ENCODE measurements at regions not wholly inside any gene's neighbourhood (a gene's known extent, or its start where the extent isn't known, plus 50 kb on each side); places are given as distances from the start of the nearest gene placed in this dataset.
"Not testable (repeated sequence)": the region's sequence is repeated elsewhere in the genome, so short reads cannot be mapped to it uniquely, and the experiment has no call there.

- Histone ChIP-seq H3K27ac (no peak overlapping the region), H3K36me3 (ENCODE audit: insufficient read depth, low read length) (no peaks in the 10 kb centered on the region), H3K4me3 (no peak overlapping the region), H3K9me3 (ENCODE audit: low read depth, low read length) (no peaks in the 10 kb centered on the region), H3K9ac (ENCODE audit: insufficient read length) (no peak overlapping the region)
- no peak for TF ChIP-seq POLR2AphosphoS5 (IDR thresholded peaks at IDR 0.05; ENCODE audit: borderline replicate concordance, low read depth, low read length)
- no peak for TF ChIP-seq EZH2 (IDR thresholded peaks at IDR 0.05)
- no peak for TF ChIP-seq FOXP2 (optimal IDR thresholded peaks at IDR 0.05; ENCODE audit: control extremely low read depth, extremely low read length, insufficient read depth)
- no peak for DNase-seq (ENCODE audit: low read depth, low spot score)
These were observed 223.5 kb downstream of the CYB561 start for GRCh38 chr17:63222655-63223054.

- no peak for DNase-seq (ENCODE audit: low read depth, low spot score)
- no peak for TF ChIP-seq EZH2 (IDR thresholded peaks at IDR 0.05)
- no peak for TF ChIP-seq POLR2AphosphoS5 (IDR thresholded peaks at IDR 0.05; ENCODE audit: borderline replicate concordance, low read depth, low read length)
- TF ChIP-seq FOXP2 (optimal IDR thresholded peaks at IDR 0.05; ENCODE audit: control extremely low read depth, extremely low read length, insufficient read depth), result no peak
- no peak overlapping the region for H3K27ac ChIP-seq
- no peak overlapping the region for H3K9ac ChIP-seq (ENCODE audit: insufficient read length)
- no peaks in the 10 kb centered on the region for H3K36me3 ChIP-seq (ENCODE audit: insufficient read depth, low read length)
- H3K4me3 ChIP-seq, result no peak overlapping the region
- no peaks in the 10 kb centered on the region for H3K9me3 ChIP-seq (ENCODE audit: low read depth, low read length)
These were observed 222.7 kb downstream of the CYB561 start for GRCh38 chr17:63223212-63223911.

GRCh38 chr17:63224644-63225043, 221.5 kb downstream of the CYB561 start:
- TF ChIP-seq FOXP2 (optimal IDR thresholded peaks at IDR 0.05; ENCODE audit: control extremely low read depth, extremely low read length, insufficient read depth) (no peak), EZH2 (IDR thresholded peaks at IDR 0.05) (no peak), POLR2AphosphoS5 (IDR thresholded peaks at IDR 0.05; ENCODE audit: borderline replicate concordance, low read depth, low read length) (no peak)
- no peak for DNase-seq (ENCODE audit: low read depth, low spot score)

GRCh38 chr17:63226720-63227119, 219.4 kb downstream of the CYB561 start:
- DNase-seq (ENCODE audit: low read depth, low spot score); H3K27ac ChIP-seq; H3K4me3 ChIP-seq; H3K9ac ChIP-seq (ENCODE audit: insufficient read length); H3K9me3 ChIP-seq (ENCODE audit: low read depth, low read length); H3K36me3 ChIP-seq (ENCODE audit: insufficient read depth, low read length): not testable (repeated sequence)

More at GRCh38 chr17:63224644-63225043, 221.5 kb downstream of the CYB561 start:
- no peaks in the 10 kb centered on the region for H3K9me3 ChIP-seq (ENCODE audit: low read depth, low read length)
- H3K9ac ChIP-seq (ENCODE audit: insufficient read length), result no peak overlapping the region
- H3K36me3 ChIP-seq (ENCODE audit: insufficient read depth, low read length), result no peaks in the 10 kb centered on the region
- no peak overlapping the region for H3K27ac ChIP-seq
- H3K4me3 ChIP-seq, result no peak overlapping the region

GRCh38 chr17:63231015-63231620, 215.0 kb downstream of the CYB561 start:
- not testable (repeated sequence) for H3K9ac ChIP-seq (ENCODE audit: insufficient read length); DNase-seq (ENCODE audit: low read depth, low spot score); H3K36me3 ChIP-seq (ENCODE audit: insufficient read depth, low read length); H3K4me3 ChIP-seq; H3K27ac ChIP-seq; H3K9me3 ChIP-seq (ENCODE audit: low read depth, low read length)

GRCh38 chr17:63232565-63233310, 213.4 kb downstream of the CYB561 start:
- no peak for DNase-seq (ENCODE audit: low read depth, low spot score)
- no peak overlapping the region for H3K9ac ChIP-seq (ENCODE audit: insufficient read length)

GRCh38 chr17:63240106-63240505, 206.0 kb downstream of the CYB561 start:
- no peak for TF ChIP-seq EZH2 (IDR thresholded peaks at IDR 0.05)
- no peak for TF ChIP-seq POLR2AphosphoS5 (IDR thresholded peaks at IDR 0.05; ENCODE audit: borderline replicate concordance, low read depth, low read length)
- TF ChIP-seq FOXP2 (optimal IDR thresholded peaks at IDR 0.05; ENCODE audit: control extremely low read depth, extremely low read length, insufficient read depth), result no peak
- no peaks in the 10 kb centered on the region for H3K9me3 ChIP-seq (ENCODE audit: low read depth, low read length)
- no peaks in the 10 kb centered on the region for H3K36me3 ChIP-seq (ENCODE audit: insufficient read depth, low read length)
- no peak overlapping the region for H3K4me3 ChIP-seq
- no peak overlapping the region for H3K9ac ChIP-seq (ENCODE audit: insufficient read length)
- no peak overlapping the region for H3K27ac ChIP-seq
- DNase-seq (ENCODE audit: low read depth, low spot score), result no peak

More at GRCh38 chr17:63232565-63233310, 213.4 kb downstream of the CYB561 start:
- no peak for TF ChIP-seq POLR2AphosphoS5 (IDR thresholded peaks at IDR 0.05; ENCODE audit: borderline replicate concordance, low read depth, low read length)
- TF ChIP-seq FOXP2 (optimal IDR thresholded peaks at IDR 0.05; ENCODE audit: control extremely low read depth, extremely low read length, insufficient read depth), result no peak
- no peak for TF ChIP-seq EZH2 (IDR thresholded peaks at IDR 0.05)
- Histone ChIP-seq H3K27ac (no peak overlapping the region), H3K9me3 (ENCODE audit: low read depth, low read length) (no peaks in the 10 kb centered on the region), H3K36me3 (ENCODE audit: insufficient read depth, low read length) (no peaks in the 10 kb centered on the region), H3K4me3 (no peak overlapping the region)

GRCh38 chr17:63246344-63246743, 199.8 kb downstream of the CYB561 start:
- Histone ChIP-seq H3K27ac (peak overlapping the region; percentile 32), H3K4me3 (peak overlapping the region; percentile 20; the same call in 1 of the 2 replicates), H3K36me3 (ENCODE audit: insufficient read depth, low read length) (no peaks in the 10 kb centered on the region), H3K9ac (ENCODE audit: insufficient read length) (no peak overlapping the region), H3K9me3 (ENCODE audit: low read depth, low read length) (no peaks in the 10 kb centered on the region)
- DNase-seq (ENCODE audit: low read depth, low spot score), result peak; percentile 60
- TF ChIP-seq POLR2AphosphoS5 (IDR thresholded peaks at IDR 0.05; ENCODE audit: borderline replicate concordance, low read depth, low read length), result no peak
- TF ChIP-seq EZH2 (IDR thresholded peaks at IDR 0.05), result no peak
- TF ChIP-seq FOXP2 (optimal IDR thresholded peaks at IDR 0.05; ENCODE audit: control extremely low read depth, extremely low read length, insufficient read depth), result no peak
